Left lung (tissue), 4 donors: ENCODE measurements at regions not wholly inside any gene's neighbourhood (a gene's known extent, or its start where the extent isn't known, plus 50 kb on each side); places are given as distances from the start of the nearest gene placed in this dataset.

ENCODE experiments used
- ATAC-seq: fragments of 200-7000 bp; cut with Tn5 transposase; one replicate; pipeline ENCODE4 v1.9.1; 2020; ENCODE audit warnings: moderate library complexity
- DNase-seq, 4 donors: peaks; one replicate each; pipeline ENCODE4 v3.0.0-alpha.2; 2013 to 2020
- H3K27ac ChIP-seq, 2 donors: fragments of 200-600 bp; sonication (generic) in 1 of 2; one replicate each; pipeline versions ENCODE4 v1.5.0 to v1.8.0; 2020 to 2021
- H3K27me3 ChIP-seq, 2 donors: fragments of 200-600 bp; sonication (generic) in 1 of 2; one replicate each; pipeline versions ENCODE4 v1.5.0 to v1.8.0; 2020 to 2021
- H3K36me3 ChIP-seq, 2 donors: fragments of 200-600 bp; sonication (generic) in 1 of 2; one replicate each; pipeline versions ENCODE4 v1.5.0 to v1.8.0; 2020 to 2021
- H3K4me1 ChIP-seq, 2 donors: fragments of 200-600 bp; one replicate each; pipeline ENCODE4 v1.8.0; 2021
- H3K4me3 ChIP-seq, 2 donors: fragments of 200-600 bp; sonication (generic) in 1 of 2; one replicate each; pipeline versions ENCODE4 v1.5.0 to v1.8.0; 2020 to 2021; ENCODE audit warnings: mild to moderate bottlenecking in 1 of 2
- H3K9me3 ChIP-seq, 2 donors: fragments of 200-600 bp; sonication (generic) in 1 of 2; one replicate each; pipeline versions ENCODE4 v1.5.0 to v1.8.0; 2020 to 2021
- intact Hi-C, 2 donors: fragments of 100-400 bp; cut with DNase I; formaldehyde crosslinking; loops; one replicate each; pipeline versions ENCODE4 v1.11.2 to v1.14.2; 2022
- TF ChIP-seq, protein P1 (sequence below), 2 donors: fragments of 200-600 bp; sonication (generic) in 1 of 2; IDR thresholded peaks; one replicate each; pipeline versions ENCODE4 v1.5.0 to v1.8.0; 2021; ENCODE audit warnings: antibody characterized with exemption in 2 of 2
- donor health status: DM: no; HTN: yes; CAD: no.
- donor health status: DM: no; HTN: no; CAD: no.

DNA sequence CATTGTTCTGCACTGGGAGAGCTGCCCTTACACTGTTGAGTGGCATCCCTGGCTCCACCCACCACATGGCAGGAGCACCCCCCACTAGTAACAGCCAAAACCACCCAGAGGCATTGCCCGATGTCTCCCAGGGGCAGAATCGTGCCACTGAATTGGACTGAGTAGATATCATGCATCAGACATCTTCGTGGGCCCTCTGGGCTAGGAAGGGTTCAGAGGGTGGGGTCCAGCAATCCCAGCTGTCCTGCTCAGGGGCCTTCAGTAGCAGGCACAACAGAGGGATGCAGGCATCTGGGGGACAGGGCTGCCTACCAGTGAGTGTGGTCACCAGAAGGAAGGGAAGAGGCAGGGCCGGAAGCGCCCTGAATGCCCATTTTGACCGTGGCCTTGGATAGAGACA, 119.7 kb upstream of the PPP2R2D start:
- no peaks in the 10 kb centered on the region for H3K27me3 ChIP-seq
- no peak for ATAC-seq
- TF ChIP-seq, protein P1, sequence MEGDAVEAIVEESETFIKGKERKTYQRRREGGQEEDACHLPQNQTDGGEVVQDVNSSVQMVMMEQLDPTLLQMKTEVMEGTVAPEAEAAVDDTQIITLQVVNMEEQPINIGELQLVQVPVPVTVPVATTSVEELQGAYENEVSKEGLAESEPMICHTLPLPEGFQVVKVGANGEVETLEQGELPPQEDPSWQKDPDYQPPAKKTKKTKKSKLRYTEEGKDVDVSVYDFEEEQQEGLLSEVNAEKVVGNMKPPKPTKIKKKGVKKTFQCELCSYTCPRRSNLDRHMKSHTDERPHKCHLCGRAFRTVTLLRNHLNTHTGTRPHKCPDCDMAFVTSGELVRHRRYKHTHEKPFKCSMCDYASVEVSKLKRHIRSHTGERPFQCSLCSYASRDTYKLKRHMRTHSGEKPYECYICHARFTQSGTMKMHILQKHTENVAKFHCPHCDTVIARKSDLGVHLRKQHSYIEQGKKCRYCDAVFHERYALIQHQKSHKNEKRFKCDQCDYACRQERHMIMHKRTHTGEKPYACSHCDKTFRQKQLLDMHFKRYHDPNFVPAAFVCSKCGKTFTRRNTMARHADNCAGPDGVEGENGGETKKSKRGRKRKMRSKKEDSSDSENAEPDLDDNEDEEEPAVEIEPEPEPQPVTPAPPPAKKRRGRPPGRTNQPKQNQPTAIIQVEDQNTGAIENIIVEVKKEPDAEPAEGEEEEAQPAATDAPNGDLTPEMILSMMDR (IDR thresholded peaks at IDR 0.05), result no peak
- intact Hi-C loops, result no loop called here
- no peak overlapping the region for H3K27ac ChIP-seq
- peaks cover 0 to 32% of the 10 kb centered on the region in 2 donors for H3K9me3 ChIP-seq
- H3K4me3 ChIP-seq, result no peak overlapping the region
- H3K36me3 ChIP-seq, result no peaks in the 10 kb centered on the region
- no peak for DNase-seq
- H3K4me1 ChIP-seq, result no peaks in the 10 kb centered on the region

GRCh38 chr10:131781791-131782190, 119.0 kb upstream of the PPP2R2D start:
- TF ChIP-seq, protein P1 (IDR thresholded peaks at IDR 0.05), result no peak
- no peak for DNase-seq
- H3K27me3 ChIP-seq, result no peaks in the 10 kb centered on the region
- no peak overlapping the region for H3K27ac ChIP-seq
- H3K4me1 ChIP-seq, result no peaks in the 10 kb centered on the region
- no peak overlapping the region for H3K4me3 ChIP-seq
- intact Hi-C loops, result no loop called here
- peaks cover 0 to 24% of the 10 kb centered on the region in 2 donors for H3K9me3 ChIP-seq
- ATAC-seq, result no peak
- no peaks in the 10 kb centered on the region for H3K36me3 ChIP-seq

DNA sequence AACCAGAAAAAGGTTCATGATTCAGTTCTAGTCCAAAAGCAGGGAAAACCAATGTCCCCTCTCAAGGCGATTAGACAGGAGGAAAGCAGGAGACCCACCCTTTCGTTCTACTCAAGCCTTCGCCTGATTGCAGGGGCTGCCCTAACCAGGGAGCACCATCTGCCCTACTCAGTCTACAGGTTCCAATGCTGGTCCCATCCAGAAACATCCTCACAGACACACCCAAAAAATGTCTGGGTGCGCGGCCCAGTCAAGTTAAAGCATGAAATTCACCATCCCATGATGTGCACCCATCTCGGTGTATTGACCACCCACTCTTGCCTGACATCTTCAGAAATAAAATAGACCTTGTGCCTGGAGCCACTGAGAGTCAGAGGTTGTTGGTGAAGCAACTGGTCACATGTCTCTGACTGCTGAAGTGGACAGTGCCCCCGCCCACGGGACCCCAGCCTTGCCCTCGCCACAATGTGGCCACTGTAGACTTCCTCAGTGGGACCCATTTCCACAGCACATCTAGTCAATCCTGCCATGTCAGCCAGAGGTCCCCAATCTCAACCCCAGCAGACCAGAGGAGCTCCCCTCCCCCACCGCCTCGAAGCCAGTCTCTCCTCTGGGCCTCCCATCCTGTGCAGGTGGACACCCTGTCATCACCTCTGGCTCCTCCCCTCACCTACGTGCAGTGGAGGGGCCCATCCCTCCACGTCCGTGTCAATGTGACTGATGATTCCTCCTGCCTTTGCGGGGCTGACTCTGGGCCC, 116.3 kb upstream of the PPP2R2D start:
- Histone ChIP-seq H3K27ac (no peak overlapping the region), H3K36me3 (no peaks in the 10 kb centered on the region), H3K27me3 (peaks cover 0 to 14% of the 10 kb centered on the region in 2 donors), H3K9me3 (no peaks in the 10 kb centered on the region), H3K4me1 (no peaks in the 10 kb centered on the region), H3K4me3 (no peak overlapping the region)
- no peak for ATAC-seq
- TF ChIP-seq, protein P1 (IDR thresholded peaks at IDR 0.05), result no peak
- DNase-seq, result no peak
- intact Hi-C loops, result no loop called here

DNA sequence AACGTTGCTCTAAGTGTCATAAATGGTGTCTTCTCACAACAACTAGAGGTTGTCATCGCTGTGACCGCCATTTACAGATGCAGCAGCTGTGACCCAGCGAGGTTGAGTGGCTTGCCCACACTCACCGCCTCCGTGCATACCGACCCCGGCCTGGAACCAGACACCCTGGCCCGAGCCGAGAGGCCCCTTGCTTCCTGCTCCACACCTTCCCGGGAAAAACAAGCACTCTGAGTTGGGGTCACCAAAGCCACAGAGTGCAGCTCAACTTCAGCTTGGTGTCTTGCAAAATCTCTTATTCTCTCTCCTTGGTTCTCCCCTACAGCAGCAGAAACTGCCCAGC, 115.7 kb upstream of the PPP2R2D start:
- intact Hi-C loops, result no loop called here

More for the DNA sequence above, 115.7 kb upstream of the PPP2R2D start:
- H3K9me3 ChIP-seq, result no peaks in the 10 kb centered on the region
- peaks cover 0 to 14% of the 10 kb centered on the region in 2 donors for H3K27me3 ChIP-seq
- no peaks in the 10 kb centered on the region for H3K4me1 ChIP-seq
- ATAC-seq (no peak), DNase-seq (no peak)
- TF ChIP-seq, protein P1 (IDR thresholded peaks at IDR 0.05), result no peak
- no peak overlapping the region for H3K4me3 ChIP-seq
- no peaks in the 10 kb centered on the region for H3K36me3 ChIP-seq
- H3K27ac ChIP-seq, result no peak overlapping the region
